Adrenal gland (tissue), 9 donors: ENCODE measurements at regions not wholly inside any gene's neighbourhood (a gene's known extent, or its start where the extent isn't known, plus 50 kb on each side); places are given as distances from the start of the nearest gene placed in this dataset.

Experiments used
- DNase-seq, 7 donors: peaks; one replicate each; pipeline ENCODE4 v3.0.0-alpha.2; 2019 to 2020
- H3K27ac ChIP-seq, 5 donors: fragments of 200-600 bp; sonication (generic) in 4 of 5; 1 replicate in 3 of 5; 2 replicates in 2 of 5; pipeline versions ENCODE4 v1.5.1 to v1.8.0; 2016 to 2020; ENCODE audit warnings: mild to moderate bottlenecking in 1 of 5
- H3K27me3 ChIP-seq: fragments of 200-600 bp; 2 replicates; pipeline ENCODE4 v1.8.0; 2021
- H3K36me3 ChIP-seq, 2 donors: fragments of 200-600 bp; replicated peaks in 1 of 2; 1 replicate in 1 of 2; 2 replicates in 1 of 2; pipeline versions ENCODE4 v1.5.1 to v1.8.0; 2018 to 2022
- H3K4me1 ChIP-seq, 2 donors: fragments of 200-600 bp; replicated peaks in 1 of 2; 1 replicate in 1 of 2; 2 replicates in 1 of 2; pipeline versions ENCODE4 v1.5.1 to v1.8.0; 2018 to 2021
- H3K4me3 ChIP-seq, 4 donors: fragments of 200-600 bp; sonication (generic) in 3 of 4; one replicate each; pipeline ENCODE4 v1.5.1; 2016 to 2018
- H3K9me3 ChIP-seq, 3 donors: fragments of 200-600 bp; sonication (generic) in 1 of 3; replicated peaks in 1 of 3; 1 replicate in 2 of 3; 2 replicates in 1 of 3; pipeline versions ENCODE4 v1.5.1 to v1.8.0; 2016 to 2021
- POLR2A ChIP-seq, 2 donors: fragments of 450-650 bp; IDR thresholded peaks; one replicate each; pipeline ENCODE4 v1.6.1; 2017; ENCODE audit warnings: antibody characterized with exemption in 2 of 2, mild to moderate bottlenecking in 2 of 2, moderate library complexity in 1 of 2
- WGBS, 4 donors: extraction: QIAGEN DNeasy Blood & Tissue Kit in 2 of 4; methylation state at CpG; one replicate each; pipeline versions ENCODE4 v1.1.5 to v1.1.7; 2013 to 2017; 5-methylcytosine and 5-hydroxymethylcytosine counted together
- intact Hi-C, 2 donors: fragments of 100-400 bp; cut with DNase I; formaldehyde crosslinking; loops; one replicate each; pipeline versions ENCODE4 v1.14.1 to v1.15.0; 2022 to 2023
- TF ChIP-seq, protein P1 (sequence below), 6 experiments: fragments of 450-650 bp in 4 of 6; fragments of 200-600 bp in 2 of 6; sonication (generic) in 1 of 6; IDR thresholded peaks; 1 replicate in 5 of 6; 2 replicates in 1 of 6; pipeline versions ENCODE4 v1.5.1 to v1.8.0; 2016 to 2021; ENCODE audit warnings: antibody characterized with exemption in 6 of 6, mild to moderate bottlenecking in 2 of 6, moderate library complexity in 1 of 6
- donor health status: healthy with polysubstance abuse.
- donor health status: Bipolar disorder and iron deficiency.
- donor health status: DM: yes; HTN: yes; CAD: no.
- donor health status: DM: no; HTN: no; CAD: no.
- donor health status: DM: no; HTN: no; CAD: no.

DNA sequence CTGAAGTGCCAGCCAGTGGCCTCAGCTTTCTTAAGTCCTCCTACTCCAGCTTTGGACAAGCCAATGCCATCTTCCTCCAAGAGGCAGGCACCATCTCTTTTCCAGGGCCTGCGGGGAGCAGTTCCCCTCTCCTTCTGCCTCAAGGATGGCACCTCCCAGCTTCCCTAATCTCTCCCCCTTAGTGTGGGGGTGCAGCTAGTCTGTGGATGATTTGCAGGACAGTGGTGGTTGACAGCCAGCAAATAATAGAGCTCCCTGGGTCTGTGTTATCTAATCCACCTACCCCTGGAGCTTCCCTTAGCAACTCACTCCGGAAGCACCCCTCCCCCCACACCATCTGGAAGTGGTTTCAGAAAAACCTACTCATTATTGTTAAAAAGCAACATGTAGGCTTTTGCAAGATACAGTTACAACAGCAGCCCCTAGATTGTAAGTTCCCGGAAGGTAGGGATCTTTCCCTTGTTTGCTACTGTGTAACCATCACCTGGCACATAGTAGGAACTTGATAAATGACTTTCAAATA, 247.1 kb downstream of the BCOR start:
- Histone ChIP-seq H3K27me3 (no peaks in the 10 kb centered on the region), H3K9me3 (no peaks in the 10 kb centered on the region), H3K4me3 (no peak overlapping the region), H3K4me1 (no peaks in the 10 kb centered on the region), H3K36me3 (no peaks in the 10 kb centered on the region), H3K27ac (no peak overlapping the region)
- TF ChIP-seq, protein P1, sequence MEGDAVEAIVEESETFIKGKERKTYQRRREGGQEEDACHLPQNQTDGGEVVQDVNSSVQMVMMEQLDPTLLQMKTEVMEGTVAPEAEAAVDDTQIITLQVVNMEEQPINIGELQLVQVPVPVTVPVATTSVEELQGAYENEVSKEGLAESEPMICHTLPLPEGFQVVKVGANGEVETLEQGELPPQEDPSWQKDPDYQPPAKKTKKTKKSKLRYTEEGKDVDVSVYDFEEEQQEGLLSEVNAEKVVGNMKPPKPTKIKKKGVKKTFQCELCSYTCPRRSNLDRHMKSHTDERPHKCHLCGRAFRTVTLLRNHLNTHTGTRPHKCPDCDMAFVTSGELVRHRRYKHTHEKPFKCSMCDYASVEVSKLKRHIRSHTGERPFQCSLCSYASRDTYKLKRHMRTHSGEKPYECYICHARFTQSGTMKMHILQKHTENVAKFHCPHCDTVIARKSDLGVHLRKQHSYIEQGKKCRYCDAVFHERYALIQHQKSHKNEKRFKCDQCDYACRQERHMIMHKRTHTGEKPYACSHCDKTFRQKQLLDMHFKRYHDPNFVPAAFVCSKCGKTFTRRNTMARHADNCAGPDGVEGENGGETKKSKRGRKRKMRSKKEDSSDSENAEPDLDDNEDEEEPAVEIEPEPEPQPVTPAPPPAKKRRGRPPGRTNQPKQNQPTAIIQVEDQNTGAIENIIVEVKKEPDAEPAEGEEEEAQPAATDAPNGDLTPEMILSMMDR (IDR thresholded peaks at IDR 0.05): no peak
- TF ChIP-seq POLR2A (IDR thresholded peaks at IDR 0.05): no peak
- 58 to 69% (median 64%) methylated on average over 2 to 3 of the region's 3 CpGs for WGBS, 4 donors
- DNase-seq: peak in 1 of 7 donors; percentile 12
- intact Hi-C loops: no loop called here

DNA sequence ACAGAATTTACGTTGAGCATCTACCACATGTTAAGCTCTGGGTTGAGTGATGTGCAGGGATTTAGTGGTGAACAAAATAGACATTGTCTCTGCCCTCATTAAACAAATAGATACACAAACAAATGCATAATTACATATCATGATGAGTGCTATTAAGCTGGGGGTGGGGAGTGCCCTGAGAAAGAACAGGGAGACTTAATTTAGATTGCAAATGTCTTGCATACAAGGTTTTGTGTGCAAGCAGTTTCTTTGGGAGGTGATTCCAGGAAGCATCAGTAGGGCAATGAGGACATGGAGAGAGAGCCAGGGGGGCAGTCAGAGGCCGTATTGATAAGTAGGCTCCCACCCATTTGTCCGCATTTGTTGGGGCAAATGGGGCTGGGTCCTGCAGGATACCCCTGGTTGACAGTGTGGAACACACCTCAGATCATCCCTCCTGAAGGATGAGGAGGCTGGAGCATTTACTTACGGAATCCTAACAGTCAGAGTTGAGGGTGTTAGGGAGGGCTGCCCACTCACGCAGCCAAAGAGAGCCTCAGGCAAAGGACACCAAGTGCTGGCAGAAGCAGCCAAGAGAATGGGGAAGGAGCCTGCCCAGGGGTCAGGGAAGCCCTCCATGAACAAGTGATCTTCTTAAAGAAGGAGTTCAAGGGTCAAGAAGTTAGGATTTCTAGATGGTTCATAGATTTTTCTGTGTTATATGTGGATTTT, 245.9 kb downstream of the BCOR start:
- 62 to 100% (median 91%) methylated on average over 1 to 5 of the region's 5 CpGs for WGBS, 4 donors
- H3K4me1 ChIP-seq: no peaks in the 10 kb centered on the region
- H3K9me3 ChIP-seq: no peaks in the 10 kb centered on the region
- no peak overlapping the region for H3K27ac ChIP-seq
- H3K27me3 ChIP-seq: no peaks in the 10 kb centered on the region
- intact Hi-C loops: no loop called here
- TF ChIP-seq POLR2A (IDR thresholded peaks at IDR 0.05): no peak
- TF ChIP-seq, protein P1 (IDR thresholded peaks at IDR 0.05): no peak
- DNase-seq: no peak
- H3K36me3 ChIP-seq: no peaks in the 10 kb centered on the region
- no peak overlapping the region for H3K4me3 ChIP-seq

DNA sequence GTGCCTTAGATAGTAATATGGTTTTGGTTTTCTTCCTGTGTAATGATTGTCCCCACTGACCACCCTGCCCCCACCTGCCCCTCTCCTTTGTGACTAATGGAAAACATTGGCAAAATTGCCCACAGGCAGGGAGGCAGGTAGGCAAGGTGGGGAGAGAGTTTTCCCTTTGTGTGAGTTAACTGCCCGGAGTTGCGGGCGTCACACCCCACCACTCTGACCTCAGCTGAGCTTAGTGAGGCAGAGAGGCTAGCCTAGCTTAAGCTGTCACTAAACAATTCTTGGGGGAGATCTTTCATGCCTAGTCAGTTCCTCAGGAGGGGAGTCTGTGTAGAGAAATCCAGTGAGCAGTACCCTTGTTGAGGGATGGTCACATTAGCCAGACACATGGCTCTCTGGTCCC, 245.3 kb downstream of the BCOR start:
- intact Hi-C loops: no loop called here
- H3K27ac ChIP-seq: no peak overlapping the region
- no peaks in the 10 kb centered on the region for H3K36me3 ChIP-seq
- 91 to 100% (median 91%) methylated on average over 3 of the region's 3 CpGs; no CpG with 5 or more reads in 1 of the 4 donors for WGBS, 4 donors
- no peaks in the 10 kb centered on the region for H3K9me3 ChIP-seq
- H3K4me1 ChIP-seq: no peaks in the 10 kb centered on the region
- no peak for TF ChIP-seq POLR2A (IDR thresholded peaks at IDR 0.05)
- TF ChIP-seq, protein P1 (IDR thresholded peaks at IDR 0.05): no peak
- no peak overlapping the region for H3K4me3 ChIP-seq
- no peak for DNase-seq
- no peaks in the 10 kb centered on the region for H3K27me3 ChIP-seq

DNA sequence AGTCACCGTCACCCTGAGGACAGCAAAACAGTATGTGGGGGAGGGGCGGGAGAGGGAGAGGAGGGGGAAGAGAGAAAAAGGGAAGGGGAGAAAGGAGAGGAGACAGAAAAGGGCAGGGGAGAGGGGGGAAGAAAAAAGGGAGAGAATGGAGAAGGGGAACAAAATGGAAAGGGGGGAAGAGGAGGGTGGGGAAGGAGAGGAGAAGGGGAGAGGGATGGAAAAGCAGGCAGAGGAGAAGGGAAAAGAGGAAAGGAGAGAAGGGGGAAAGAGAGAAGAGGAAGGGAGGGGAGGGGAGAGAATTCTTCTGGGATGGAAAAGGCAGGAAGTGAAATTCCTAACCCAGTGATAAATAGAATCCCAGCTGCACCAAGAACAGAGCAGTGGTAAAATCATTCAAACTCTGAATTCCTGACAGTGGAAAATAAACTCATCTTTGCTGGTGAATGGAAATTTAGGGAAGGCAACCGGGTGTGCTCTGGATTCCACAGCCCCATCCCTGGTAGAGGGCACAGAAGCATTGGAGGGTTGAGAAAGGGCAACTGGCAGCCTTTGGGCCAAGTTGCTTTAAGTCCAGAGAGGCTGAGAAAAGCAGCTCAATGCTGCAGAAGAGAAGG, 244.2 kb downstream of the BCOR start:
- H3K4me3 ChIP-seq: no peak overlapping the region
- no peaks in the 10 kb centered on the region for H3K36me3 ChIP-seq
- no peaks in the 10 kb centered on the region for H3K9me3 ChIP-seq
- 50 to 73% (median 53%) methylated on average over 2 to 3 of the region's 3 CpGs for WGBS, 4 donors
- DNase-seq: no peak
- TF ChIP-seq, protein P1 (IDR thresholded peaks at IDR 0.05): no peak
- no peak for TF ChIP-seq POLR2A (IDR thresholded peaks at IDR 0.05)
- no peaks in the 10 kb centered on the region for H3K4me1 ChIP-seq
- no peak overlapping the region for H3K27ac ChIP-seq
- intact Hi-C loops: no loop called here
- peaks cover 3% of the 10 kb centered on the region for H3K27me3 ChIP-seq
